ENCODE measurements at regions not wholly inside any gene's neighbourhood (a gene's known extent, or its start where the extent isn't known, plus 50 kb on each side); places are given as distances from the start of the nearest gene placed in this dataset.

- Histone ChIP-seq H3K4me1 (no peaks in the 10 kb centered on the region), H3K9me3 (no peaks in the 10 kb centered on the region), H3K4me3 (no peak overlapping the region), H3K36me3 (no peaks in the 10 kb centered on the region), H3K27me3 (no peaks in the 10 kb centered on the region), H3K27ac (no peak overlapping the region)
- 57 to 82% methylated on average over 5 of the region's 5 CpGs for WGBS, 2 donors (ENCODE audit: low coverage in 1 of 2)
- TF ChIP-seq EP300 (IDR thresholded peaks at IDR 0.05; ENCODE audit: low read depth): no peak
- no peak for TF ChIP-seq CTCF (IDR thresholded peaks at IDR 0.05)
- no peak for TF ChIP-seq POLR2A (IDR thresholded peaks at IDR 0.05)
- DNase-seq: no peak
- intact Hi-C loops (cut with DNase I; ENCODE audit: low total_unique reads) (no loop called here), in situ Hi-C loops (cut with MboI; ENCODE audit: low pct_ligation_motif_present in 1 of 4, low pct_unique_long_range_greater_than_20kb in 1 of 4, low sequenced_read_pairs in 3 of 4) (no loop called here)
These were observed 1005.9 kb upstream of the WWC1 start for GRCh38 chr5:167285591-167285990.

- Histone ChIP-seq H3K27me3 (no peaks in the 10 kb centered on the region), H3K36me3 (no peaks in the 10 kb centered on the region), H3K27ac (no peak overlapping the region), H3K4me1 (no peaks in the 10 kb centered on the region), H3K9me3 (no peaks in the 10 kb centered on the region), H3K4me3 (no peak overlapping the region)
- 92 to 100% methylated on average over 1 of the region's 1 CpG for WGBS, 2 donors (ENCODE audit: low coverage in 1 of 2)
- DNase-seq: no peak
- intact Hi-C loops (cut with DNase I; ENCODE audit: low total_unique reads) (no loop called here), in situ Hi-C loops (cut with MboI; ENCODE audit: low pct_ligation_motif_present in 1 of 4, low pct_unique_long_range_greater_than_20kb in 1 of 4, low sequenced_read_pairs in 3 of 4) (no loop called here)
- TF ChIP-seq POLR2A (IDR thresholded peaks at IDR 0.05): no peak
These were observed 1004.6 kb upstream of the WWC1 start for GRCh38 chr5:167286891-167287290.

- H3K27me3 ChIP-seq: no peaks in the 10 kb centered on the region
- TF ChIP-seq POLR2A (IDR thresholded peaks at IDR 0.05): no peak
- no peak for TF ChIP-seq EP300 (IDR thresholded peaks at IDR 0.05; ENCODE audit: low read depth)
- TF ChIP-seq POLR2AphosphoS5 (IDR thresholded peaks at IDR 0.05): no peak
- TF ChIP-seq CTCF (IDR thresholded peaks at IDR 0.05): no peak
- peaks cover 0 to 15% (median 7%) of the 10 kb centered on the region in 4 donors for H3K4me1 ChIP-seq
- intact Hi-C loops (cut with DNase I; ENCODE audit: low total_unique reads) (no loop called here), in situ Hi-C loops (cut with MboI; ENCODE audit: low pct_ligation_motif_present in 1 of 4, low pct_unique_long_range_greater_than_20kb in 1 of 4, low sequenced_read_pairs in 3 of 4) (no loop called here)
- no peak overlapping the region for H3K4me3 ChIP-seq
- DNase-seq: no peak
- H3K27ac ChIP-seq: no peak overlapping the region
- no peaks in the 10 kb centered on the region for H3K9me3 ChIP-seq
- 97 to 100% methylated on average over 1 of the region's 1 CpG for WGBS, 2 donors (ENCODE audit: low coverage in 1 of 2)
- H3K36me3 ChIP-seq: no peaks in the 10 kb centered on the region
These were observed 1001.0 kb upstream of the WWC1 start for GRCh38 chr5:167290478-167290877.

- WGBS, 2 donors (ENCODE audit: low coverage in 1 of 2): 11 to 32% methylated on average over 1 to 3 of the region's 3 CpGs
- Histone ChIP-seq H3K27ac (peak overlapping the region; percentile 28 to 59 (median 39)), H3K27me3 (no peaks in the 10 kb centered on the region), H3K9me3 (no peaks in the 10 kb centered on the region), H3K36me3 (no peaks in the 10 kb centered on the region), H3K4me3 (no peak overlapping the region), H3K4me1 (peaks cover 0 to 19% (median 9%) of the 10 kb centered on the region in 4 donors)
- DNase-seq: peak; percentile 54
- in situ Hi-C loops (cut with MboI; ENCODE audit: low pct_ligation_motif_present in 1 of 4, low pct_unique_long_range_greater_than_20kb in 1 of 4, low sequenced_read_pairs in 3 of 4) (no loop called here), intact Hi-C loops (cut with DNase I; ENCODE audit: low total_unique reads) (no loop called here)
- TF ChIP-seq CTCF (IDR thresholded peaks at IDR 0.05) (no peak), POLR2A (IDR thresholded peaks at IDR 0.05) (no peak), EP300 (IDR thresholded peaks at IDR 0.05; ENCODE audit: low read depth) (no peak), POLR2AphosphoS5 (IDR thresholded peaks at IDR 0.05) (no peak)
These were observed 996.4 kb upstream of the WWC1 start for GRCh38 chr5:167294882-167295680.

- 58 to 90% methylated on average over 2 of the region's 2 CpGs for WGBS, 2 donors (ENCODE audit: low coverage in 1 of 2)
- peak overlapping the region in 3 of 4 donors; percentile 28 to 59 (median 31) for H3K27ac ChIP-seq
- intact Hi-C loops (cut with DNase I; ENCODE audit: low total_unique reads): no loop called here
These were observed 995.8 kb upstream of the WWC1 start for GRCh38 chr5:167295681-167296005.

More at GRCh38 chr5:167295681-167296005, 995.8 kb upstream of the WWC1 start:
- in situ Hi-C loops (cut with MboI; ENCODE audit: low pct_ligation_motif_present in 1 of 4, low pct_unique_long_range_greater_than_20kb in 1 of 4, low sequenced_read_pairs in 3 of 4): no loop called here
- H3K4me1 ChIP-seq: peaks cover 0 to 19% (median 9%) of the 10 kb centered on the region in 4 donors
- H3K4me3 ChIP-seq: no peak overlapping the region
- H3K27me3 ChIP-seq: no peaks in the 10 kb centered on the region
- no peak for TF ChIP-seq POLR2AphosphoS5 (IDR thresholded peaks at IDR 0.05)
- no peaks in the 10 kb centered on the region for H3K36me3 ChIP-seq
- H3K9me3 ChIP-seq: no peaks in the 10 kb centered on the region
- DNase-seq: no peak

Data from transverse colon (tissue), 4 donors.